ENCODE measurements at regions not wholly inside any gene's neighbourhood (a gene's known extent, or its start where the extent isn't known, plus 50 kb on each side); places are given as distances from the start of the nearest gene placed in this dataset.

- TF ChIP-seq ZNF8 (CRISPR knock-in tag; IDR thresholded peaks at IDR 0.05) = no peak
- TF ChIP-seq PATZ1 (CRISPR knock-in tag; IDR thresholded peaks at IDR 0.05; ENCODE audit: borderline replicate concordance) = no peak
- TF ChIP-seq ZFP30 (CRISPR knock-in tag; IDR thresholded peaks at IDR 0.05) = no peak
- TF ChIP-seq ISL1 (CRISPR knock-in tag; IDR thresholded peaks at IDR 0.05) = no peak
- TF ChIP-seq ARNTL (CRISPR knock-in tag; IDR thresholded peaks at IDR 0.05; ENCODE audit: borderline replicate concordance, low read depth) = no peak
- TF ChIP-seq, protein P1, sequence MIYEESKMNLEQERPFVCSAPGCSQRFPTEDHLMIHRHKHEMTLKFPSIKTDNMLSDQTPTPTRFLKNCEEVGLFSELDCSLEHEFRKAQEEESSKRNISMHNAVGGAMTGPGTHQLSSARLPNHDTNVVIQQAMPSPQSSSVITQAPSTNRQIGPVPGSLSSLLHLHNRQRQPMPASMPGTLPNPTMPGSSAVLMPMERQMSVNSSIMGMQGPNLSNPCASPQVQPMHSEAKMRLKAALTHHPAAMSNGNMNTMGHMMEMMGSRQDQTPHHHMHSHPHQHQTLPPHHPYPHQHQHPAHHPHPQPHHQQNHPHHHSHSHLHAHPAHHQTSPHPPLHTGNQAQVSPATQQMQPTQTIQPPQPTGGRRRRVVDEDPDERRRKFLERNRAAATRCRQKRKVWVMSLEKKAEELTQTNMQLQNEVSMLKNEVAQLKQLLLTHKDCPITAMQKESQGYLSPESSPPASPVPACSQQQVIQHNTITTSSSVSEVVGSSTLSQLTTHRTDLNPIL (CRISPR knock-in tag; IDR thresholded peaks at IDR 0.05; ENCODE audit: low read depth) = no peak
Observed at GRCh38 chr14:46432516-46432915, 219.1 kb downstream of the RPL10L start.

Measured in SK-N-SH treated with all-trans-retinoic acid at 6 μM for 48 hours (cell line).